ENCODE measurements at regions not wholly inside any gene's neighbourhood (a gene's known extent, or its start where the extent isn't known, plus 50 kb on each side); places are given as distances from the start of the nearest gene placed in this dataset.

GRCh38 chr5:17709011-17709710 lies 74.9 kb downstream of the TAF11L14 start:
- TF ChIP-seq CTCF (IDR thresholded peaks at IDR 0.05) (no peak), POLR2A (IDR thresholded peaks at IDR 0.05) (no peak), POLR2AphosphoS5 (IDR thresholded peaks at IDR 0.05) (no peak)
